GM19023 (cell line): ENCODE measurements at regions not wholly inside any gene's neighbourhood (a gene's known extent, or its start where the extent isn't known, plus 50 kb on each side); places are given as distances from the start of the nearest gene placed in this dataset.

Experiments used
- ATAC-seq: cut with Tn5 transposase; IDR thresholded peaks from one replicate; pipeline ENCODE4 v1.9.1; 2021; ENCODE audit warnings: mild to moderate bottlenecking, moderate library complexity; ENCODE audit not compliant: unreplicated experiment

DNA sequence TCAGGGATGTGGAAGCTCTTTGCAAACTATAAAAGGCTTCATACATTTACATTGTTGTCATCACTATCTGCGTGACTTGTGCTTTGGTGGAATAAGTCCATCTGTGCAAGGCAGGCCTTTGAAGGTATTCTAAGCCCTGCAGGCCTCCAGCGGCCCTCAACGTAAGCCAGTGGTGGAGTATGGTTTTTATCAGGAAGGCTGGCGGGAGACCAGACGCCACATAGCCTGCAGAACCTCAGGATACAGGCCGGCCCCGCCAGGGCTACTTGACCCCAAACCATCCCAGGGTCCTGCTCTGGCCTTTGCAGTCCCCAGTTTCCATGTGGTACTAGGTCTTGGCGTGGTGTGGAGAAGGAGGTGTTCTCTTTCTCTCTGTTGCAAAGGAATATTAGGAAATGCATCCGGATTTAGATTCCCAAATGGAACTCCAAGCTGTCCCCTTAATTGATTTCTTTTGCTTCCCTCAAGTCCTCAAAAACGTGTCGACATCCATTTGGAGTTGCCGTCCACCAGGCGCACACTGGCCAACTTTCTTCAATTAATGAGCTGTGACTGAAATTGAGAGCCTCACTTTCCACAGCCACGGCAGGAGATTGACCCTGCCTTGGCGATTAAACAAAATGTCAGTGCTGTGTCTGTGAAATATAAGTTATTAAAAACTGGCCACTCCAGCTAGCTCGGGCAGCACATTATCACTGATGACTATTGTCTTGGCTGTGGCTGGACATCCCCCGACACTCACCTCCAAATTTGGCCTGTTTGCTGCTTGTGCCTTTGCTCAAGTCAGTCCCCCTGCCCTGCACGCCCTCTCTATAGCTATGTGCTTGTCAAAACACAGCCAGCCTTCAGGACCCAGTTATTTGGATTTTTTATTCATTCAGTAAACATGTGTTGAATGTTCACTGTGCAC lies 239.8 kb upstream of the TLE3 start:
- no peak for ATAC-seq

GRCh38 chr15:70336425-70337009 lies 238.8 kb upstream of the TLE3 start:
- ATAC-seq = no peak

DNA sequence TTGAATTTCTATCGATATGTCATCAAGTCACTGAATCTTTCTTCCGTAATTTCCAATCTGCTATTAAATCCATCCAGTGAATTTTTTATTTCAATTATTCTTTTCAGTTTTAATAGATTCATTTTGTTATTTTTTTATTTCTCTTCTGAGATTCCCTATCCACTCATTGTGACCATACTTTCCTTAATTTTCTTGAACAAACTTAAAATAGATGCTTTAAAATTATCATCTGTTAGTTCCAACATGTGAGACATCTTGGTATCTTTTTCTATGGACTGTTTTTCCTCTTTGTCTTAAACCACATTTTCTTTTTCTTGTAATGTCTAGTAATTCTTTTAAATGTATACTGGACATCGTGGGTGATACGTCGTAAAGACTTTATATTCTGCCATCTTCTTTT lies 236.6 kb upstream of the TLE3 start:
- ATAC-seq = no peak

GRCh38 chr15:70329179-70329578 lies 231.5 kb upstream of the TLE3 start:
- no peak for ATAC-seq

DNA sequence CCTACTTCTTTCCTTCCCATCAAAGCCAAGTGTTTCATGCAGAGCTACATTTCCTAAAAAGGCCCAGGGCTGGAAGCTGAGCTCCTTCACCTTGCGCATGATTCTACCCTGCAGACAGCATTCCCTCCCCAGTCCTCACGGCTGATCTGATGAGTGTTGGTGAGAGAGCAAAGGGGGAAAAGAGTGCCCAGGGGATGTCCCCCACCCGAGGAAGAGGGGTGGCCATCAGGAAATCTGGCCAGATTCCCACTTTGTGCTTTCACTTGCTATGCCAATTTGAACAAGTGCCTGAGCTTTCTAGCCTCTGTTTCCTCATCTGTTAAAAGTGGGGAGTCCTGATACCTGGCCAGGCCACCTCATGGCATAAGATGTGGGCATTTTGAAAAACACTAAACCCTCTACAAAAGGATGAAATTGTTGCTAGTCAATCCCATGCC lies 231.0 kb upstream of the TLE3 start:
- ATAC-seq = no peak

DNA sequence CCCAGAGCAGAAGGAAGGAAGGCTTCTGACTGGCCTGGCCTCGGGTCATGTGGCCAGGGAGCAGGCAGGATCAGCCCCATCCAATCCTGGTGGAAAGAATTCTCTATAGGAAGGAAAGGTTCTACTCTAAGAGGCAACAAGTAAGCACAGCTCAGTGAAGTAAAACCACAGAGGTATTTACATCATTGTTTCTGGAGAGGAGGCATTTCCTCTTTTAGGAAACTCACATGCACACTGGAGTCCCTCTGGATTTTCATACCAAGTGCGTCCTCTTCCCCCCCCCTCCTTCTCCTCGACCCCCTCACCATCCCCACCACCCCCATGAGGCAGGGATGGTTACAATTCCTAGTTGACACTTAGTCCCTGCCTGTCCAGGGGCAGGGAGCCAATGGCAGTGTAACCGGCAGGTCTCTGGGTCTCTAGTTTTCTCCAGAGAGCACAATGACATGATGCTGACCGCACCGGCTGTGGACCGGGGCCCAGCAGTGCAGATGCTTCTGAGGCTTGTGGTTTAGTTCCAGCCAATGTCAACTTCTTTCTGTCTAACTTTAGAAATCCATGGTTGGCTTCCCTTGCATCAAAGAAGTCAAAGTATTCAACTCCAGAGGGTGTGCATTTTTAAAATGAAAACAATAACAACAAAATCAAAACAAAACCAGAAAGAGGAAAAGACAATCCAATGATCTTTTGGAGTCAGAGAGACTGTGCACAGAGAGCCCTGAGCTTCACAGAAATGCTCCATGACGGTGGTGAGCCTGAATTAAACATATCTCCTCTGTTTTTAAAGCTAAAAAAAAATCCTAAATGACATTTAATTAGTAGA lies 230.3 kb upstream of the TLE3 start:
- no peak for ATAC-seq

- ATAC-seq = no peak
Observed at GRCh38 chr15:70327328-70327855, 229.7 kb upstream of the TLE3 start.

DNA sequence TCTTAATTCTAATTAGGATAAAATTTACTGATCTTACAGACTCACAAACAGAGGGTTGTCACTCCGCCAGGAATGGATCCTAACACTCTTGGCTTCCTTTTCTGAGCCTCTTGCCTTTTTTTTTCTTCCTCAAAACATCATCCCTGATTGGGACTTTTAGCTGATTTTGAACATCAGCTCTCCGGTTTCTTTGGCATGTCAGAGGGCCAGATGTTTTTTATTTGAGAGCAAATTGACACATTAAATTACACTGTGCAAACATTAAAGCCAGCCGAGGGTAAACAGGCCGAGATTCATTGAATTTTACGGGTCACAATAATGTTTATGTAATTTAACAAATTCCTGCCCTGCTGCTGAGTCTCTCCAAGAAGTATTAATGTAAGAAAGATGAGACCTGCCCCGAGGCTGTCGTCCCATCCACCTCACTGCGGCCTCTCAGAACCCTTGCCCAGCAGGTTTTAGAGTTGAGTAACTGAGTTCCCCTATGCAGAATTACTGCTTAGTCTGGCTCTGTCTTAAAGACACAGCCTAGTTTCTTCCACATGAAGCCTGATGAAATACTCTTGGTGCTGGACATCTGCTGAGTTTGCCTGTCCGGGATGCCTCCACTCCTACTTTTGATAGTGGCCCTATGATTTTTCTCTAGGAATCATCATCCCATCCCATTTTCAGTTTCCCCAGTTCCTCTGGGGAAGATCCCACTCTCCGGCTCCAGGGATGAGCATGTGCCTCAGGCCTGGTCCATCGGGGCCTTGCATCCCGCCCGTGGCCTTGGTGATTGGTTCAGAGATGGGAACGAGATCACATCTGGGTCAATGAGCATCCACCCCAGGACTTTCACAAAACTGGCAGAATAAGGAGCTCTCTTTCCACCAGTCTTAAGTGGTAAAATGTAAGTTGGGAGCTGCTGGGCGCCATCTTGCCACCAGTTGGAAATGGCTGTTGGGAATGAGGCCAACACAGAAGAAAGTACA lies 226.6 kb upstream of the TLE3 start:
- no peak for ATAC-seq

DNA sequence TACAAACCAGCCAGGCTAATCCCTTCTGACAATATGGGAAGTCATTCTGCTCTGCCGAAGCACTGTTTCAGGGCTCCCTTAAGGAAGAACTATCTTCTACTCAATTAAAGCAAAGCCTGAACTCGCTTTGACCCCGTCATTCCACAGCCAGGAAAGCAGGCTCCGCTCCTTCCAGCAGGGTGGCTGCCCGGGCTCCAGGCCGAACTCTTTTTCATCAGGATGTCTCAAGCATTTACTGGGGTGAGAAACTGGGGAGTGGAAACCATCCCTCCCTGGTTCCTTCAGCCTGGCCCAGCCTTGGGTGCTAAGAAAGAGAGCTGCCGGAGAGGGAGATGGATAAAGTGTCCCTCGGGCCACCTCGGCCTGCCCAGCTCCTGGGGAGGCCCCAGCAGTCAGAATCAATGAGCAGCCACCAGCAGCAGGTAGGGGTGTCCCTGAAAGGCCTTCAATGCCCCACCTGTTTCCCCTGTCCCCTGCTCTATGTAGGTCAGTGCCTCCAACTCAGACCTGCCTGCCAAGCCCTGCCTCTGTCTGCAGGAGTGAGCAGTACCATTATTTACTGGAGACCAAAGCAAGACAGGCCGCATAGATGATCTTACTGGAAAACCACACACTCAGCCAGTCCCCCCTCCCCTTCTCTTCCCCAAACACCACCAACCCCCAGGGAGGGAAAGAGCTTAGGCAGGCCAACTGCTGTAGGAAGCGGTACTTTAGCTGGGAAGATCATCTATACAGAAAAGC lies 225.6 kb upstream of the TLE3 start:
- ATAC-seq = no peak

GRCh38 chr15:70322051-70322668 lies 224.4 kb upstream of the TLE3 start:
- ATAC-seq = no peak

GRCh38 chr15:70321172-70321819 lies 223.6 kb upstream of the TLE3 start:
- no peak for ATAC-seq

GRCh38 chr15:70320482-70320881 lies 222.8 kb upstream of the TLE3 start:
- no peak for ATAC-seq

GRCh38 chr15:70320077-70320476 lies 222.4 kb upstream of the TLE3 start:
- no peak for ATAC-seq

GRCh38 chr15:70319466-70319865 lies 221.7 kb upstream of the TLE3 start:
- ATAC-seq = peak; percentile 78

DNA sequence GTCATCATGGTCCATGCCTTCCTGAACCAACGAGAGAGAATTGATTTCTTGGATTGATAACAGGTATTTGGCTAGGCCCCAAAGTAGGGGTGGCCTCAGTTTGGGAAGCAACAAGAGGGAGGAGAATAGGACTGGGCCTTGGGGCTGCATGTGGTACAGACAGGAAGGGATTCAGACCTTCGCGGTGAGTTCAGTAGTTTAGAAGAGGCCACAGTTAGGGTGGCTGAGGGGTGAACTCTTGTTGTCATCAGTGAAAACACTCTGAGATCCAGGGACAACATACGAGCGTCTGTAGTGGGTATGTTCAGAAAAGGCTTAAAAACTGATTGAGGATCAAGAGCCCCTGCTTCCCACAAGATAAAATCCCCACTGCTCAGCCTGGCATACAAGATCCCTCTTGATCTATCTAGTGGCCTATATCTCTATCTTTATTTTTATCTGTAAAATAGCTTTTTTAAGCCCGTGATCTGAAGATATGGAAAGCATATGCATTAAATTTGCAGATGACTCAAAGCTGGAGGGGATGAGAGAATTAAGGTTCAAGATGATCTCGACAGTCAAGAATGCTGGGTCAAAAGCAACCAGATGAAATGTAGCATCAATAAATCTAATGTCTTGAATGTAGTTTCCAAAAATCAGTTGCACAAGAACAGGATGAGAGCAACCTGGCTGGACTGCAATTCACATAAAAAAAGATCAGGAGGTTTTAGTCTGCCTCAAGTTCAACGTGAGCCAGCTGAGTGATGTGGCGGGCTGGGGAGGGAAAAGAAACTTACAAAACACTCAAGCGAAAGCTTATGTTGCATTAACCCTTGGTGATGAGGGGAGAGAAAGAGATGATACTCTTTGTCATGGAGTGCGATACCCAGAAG lies 221.1 kb upstream of the TLE3 start:
- peak; percentile 28 for ATAC-seq

- no peak for ATAC-seq
Observed at GRCh38 chr15:70316059-70316600, 218.4 kb upstream of the TLE3 start.

GRCh38 chr15:70315431-70315830 lies 217.7 kb upstream of the TLE3 start:
- ATAC-seq = no peak
